NCI-H2171 treated with DMSO at 0.1 percent for 48 hours (cell line): ENCODE measurements at regions not wholly inside any gene's neighbourhood (a gene's known extent, or its start where the extent isn't known, plus 50 kb on each side); places are given as distances from the start of the nearest gene placed in this dataset.

Source experiments
- DNase-seq: peaks from one replicate; lab custom pipeline; 2025; lab: John Stamatoyannopoulos, UW

GRCh38 chr2:136404925-136405324 is 287.0 kb upstream of the CXCR4 start:
- DNase-seq: no peak

GRCh38 chr2:136404176-136404575 is 286.2 kb upstream of the CXCR4 start:
- peak; percentile 43 for DNase-seq

GRCh38 chr2:136402281-136402680 is 284.3 kb upstream of the CXCR4 start:
- DNase-seq: no peak

- DNase-seq: no peak
Observed at GRCh38 chr2:136399667-136400289, 281.8 kb upstream of the CXCR4 start.

GRCh38 chr2:136395582-136395981 is 277.6 kb upstream of the CXCR4 start:
- DNase-seq: no peak

- peak; percentile 14 for DNase-seq
Observed at GRCh38 chr2:136394136-136395060, 276.4 kb upstream of the CXCR4 start.

GRCh38 chr2:136393514-136393913 is 275.6 kb upstream of the CXCR4 start:
- no peak for DNase-seq

- no peak for DNase-seq
Observed at GRCh38 chr2:136392897-136393505, 275.1 kb upstream of the CXCR4 start.

- no peak for DNase-seq
Observed at GRCh38 chr2:136389809-136390208, 271.9 kb upstream of the CXCR4 start.

- peak; percentile 77 for DNase-seq
Observed at GRCh38 chr2:136386046-136386445, 268.1 kb upstream of the CXCR4 start.

GRCh38 chr2:136384531-136385303 is 266.8 kb upstream of the CXCR4 start:
- peak; percentile 41 for DNase-seq

- no peak for DNase-seq
Observed at GRCh38 chr2:136383167-136383566, 265.2 kb upstream of the CXCR4 start.

- no peak for DNase-seq
Observed at GRCh38 chr2:136381722-136382633, 264.0 kb upstream of the CXCR4 start.

- DNase-seq: no peak
Observed at GRCh38 chr2:136381245-136381644, 263.3 kb upstream of the CXCR4 start.

GRCh38 chr2:136378712-136379595 is 261.0 kb upstream of the CXCR4 start:
- DNase-seq: peak; percentile 84

GRCh38 chr2:136377423-136378382 is 259.8 kb upstream of the CXCR4 start:
- no peak for DNase-seq

GRCh38 chr2:136376798-136377211 is 258.9 kb upstream of the CXCR4 start:
- peak; percentile 74 for DNase-seq

GRCh38 chr2:136376211-136376610 is 258.3 kb upstream of the CXCR4 start:
- DNase-seq: peak; percentile 58
